WTC11 (cell line): ENCODE measurements at regions not wholly inside any gene's neighbourhood (a gene's known extent, or its start where the extent isn't known, plus 50 kb on each side); places are given as distances from the start of the nearest gene placed in this dataset.

Experiments used
- ATAC-seq: fragments of 200-7000 bp; cut with Tn5 transposase; 2 replicates; pipeline ENCODE4 v1.10.0; 2021; ENCODE audit warnings: mild to moderate bottlenecking, moderate library complexity
- CTCF ChIA-PET: fragments of 300-600 bp; sonication (Branson Sonifier 250); formaldehyde crosslinking; loops from one replicate; lab custom pipeline; 2021; ENCODE audit warnings: antibody characterized with exemption; lab: Charles Lee
- POLR2A ChIA-PET: fragments of 350-600 bp; sonication (Branson Sonifier 250); formaldehyde crosslinking; loops from one replicate; lab custom pipeline; 2021; ENCODE audit warnings: antibody characterized with exemption; lab: Charles Lee
- DNase-seq: peaks from one replicate; pipeline ENCODE4 v3.0.0; 2021; ENCODE audit warnings: low spot score
- H3K27ac Mint-ChIP-seq: 2 replicates; pipeline ENCODE4 v1.8.0; 2021; ENCODE audit warnings: mixed read lengths
- H3K27me3 Mint-ChIP-seq: 2 replicates; pipeline ENCODE4 v1.8.0; 2021; ENCODE audit warnings: low read depth, mild to moderate bottlenecking, moderate library complexity, mixed read lengths
- H3K36me3 Mint-ChIP-seq: 2 replicates; pipeline ENCODE4 v1.8.0; 2021; ENCODE audit warnings: mixed read lengths
- H3K4me1 Mint-ChIP-seq: 2 replicates; pipeline ENCODE4 v1.8.0; 2022; ENCODE audit warnings: mixed read lengths
- H3K4me3 Mint-ChIP-seq: 2 replicates; pipeline ENCODE4 v1.8.0; 2021; ENCODE audit warnings: mild to moderate bottlenecking, moderate library complexity, mixed read lengths
- H3K9me3 Mint-ChIP-seq: 2 replicates; pipeline ENCODE4 v1.8.0; 2021; ENCODE audit warnings: mixed read lengths
- ESRRA ChIP-seq: sonication (generic); formaldehyde crosslinking; IDR thresholded peaks from 2 replicates; pipeline ENCODE4 v1.8.1; 2022; ENCODE audit warnings: mild to moderate bottlenecking, missing genetic modification reagents, borderline replicate concordance
- ETV6 ChIP-seq: sonication (generic); formaldehyde crosslinking; IDR thresholded peaks from 2 replicates; pipeline ENCODE4 v1.8.1; 2022; ENCODE audit warnings: mild to moderate bottlenecking, missing genetic modification reagents
- KAT7 ChIP-seq: sonication (generic); formaldehyde crosslinking; IDR thresholded peaks from 2 replicates; pipeline ENCODE4 v1.8.1; 2023; ENCODE audit warnings: missing genetic modification reagents, mild to moderate bottlenecking, borderline replicate concordance
- MYBL2 ChIP-seq: sonication (generic); formaldehyde crosslinking; IDR thresholded peaks from 2 replicates; pipeline ENCODE4 v1.8.1; 2023; ENCODE audit warnings: mild to moderate bottlenecking, moderate library complexity, missing genetic modification reagents
- NFYB ChIP-seq: sonication (generic); formaldehyde crosslinking; conservative IDR thresholded peaks from 2 replicates; pipeline ENCODE4 v1.8.0; 2022; ENCODE audit warnings: low read depth, missing genetic modification reagents
- RELA ChIP-seq: sonication (generic); formaldehyde crosslinking; IDR thresholded peaks from 2 replicates; pipeline ENCODE4 v1.8.1; 2022; ENCODE audit warnings: missing genetic modification reagents, mild to moderate bottlenecking, borderline replicate concordance
- SMAD3 ChIP-seq: sonication (generic); formaldehyde crosslinking; IDR thresholded peaks from 2 replicates; pipeline ENCODE4 v1.8.0; 2022; ENCODE audit warnings: missing genetic modification reagents, mild to moderate bottlenecking, borderline replicate concordance
- SP1 ChIP-seq: sonication (generic); formaldehyde crosslinking; conservative IDR thresholded peaks from 2 replicates; pipeline ENCODE4 v1.8.1; 2022; ENCODE audit warnings: missing genetic modification reagents
- TEAD1 ChIP-seq: sonication (generic); formaldehyde crosslinking; IDR thresholded peaks from 2 replicates; pipeline ENCODE4 v1.8.0; 2022; ENCODE audit warnings: mild to moderate bottlenecking, missing genetic modification reagents
- ZNF138 ChIP-seq: sonication (generic); formaldehyde crosslinking; conservative IDR thresholded peaks from 2 replicates; pipeline ENCODE4 v1.8.1; 2022; ENCODE audit warnings: mild to moderate bottlenecking, moderate library complexity, missing genetic modification reagents
- ZNF263 ChIP-seq: sonication (generic); formaldehyde crosslinking; IDR thresholded peaks from 2 replicates; pipeline ENCODE4 v1.8.1; 2022; ENCODE audit warnings: low read depth, mild to moderate bottlenecking, moderate library complexity, missing genetic modification reagents
- ZNF317 ChIP-seq: sonication (generic); formaldehyde crosslinking; IDR thresholded peaks from 2 replicates; pipeline ENCODE4 v1.8.1; 2023; ENCODE audit warnings: low read depth, mild to moderate bottlenecking, moderate library complexity, missing genetic modification reagents, borderline replicate concordance
- ZNF423 ChIP-seq: fragments of 250-450 bp; sonication (Bioruptor Pico); IDR thresholded peaks from 2 replicates; pipeline ENCODE4 v2.1.2; 2022; ENCODE audit warnings: mild to moderate bottlenecking, moderate library complexity
- TF ChIP-seq, protein P1 (sequence below): sonication (generic); formaldehyde crosslinking; IDR thresholded peaks from 2 replicates; pipeline ENCODE4 v1.8.1; 2022; ENCODE audit warnings: missing genetic modification reagents, borderline replicate concordance
- TF ChIP-seq, protein P2 (sequence below): sonication (generic); formaldehyde crosslinking; IDR thresholded peaks from 2 replicates; pipeline ENCODE4 v1.8.1; 2023; ENCODE audit warnings: mild to moderate bottlenecking, missing genetic modification reagents
- TF ChIP-seq, protein P3 (sequence below): fragments of 250-450 bp; sonication (Bioruptor Pico); IDR thresholded peaks from 2 replicates; pipeline ENCODE4 v1.9.0; 2021; ENCODE audit warnings: mild to moderate bottlenecking, borderline replicate concordance
- TF ChIP-seq, protein P4 (sequence below): sonication (generic); formaldehyde crosslinking; IDR thresholded peaks from 2 replicates; pipeline ENCODE4 v1.8.0; 2022; ENCODE audit warnings: mild to moderate bottlenecking, missing genetic modification reagents
- TF ChIP-seq, protein P5 (sequence below): sonication (generic); formaldehyde crosslinking; IDR thresholded peaks from 2 replicates; pipeline ENCODE4 v1.8.0; 2023; ENCODE audit warnings: missing genetic modification reagents, mild to moderate bottlenecking, borderline replicate concordance
- TF ChIP-seq, protein P6 (sequence below): sonication (generic); formaldehyde crosslinking; IDR thresholded peaks from 2 replicates; pipeline ENCODE4 v1.8.1; 2022; ENCODE audit warnings: mild to moderate bottlenecking, moderate library complexity, missing genetic modification reagents

DNA sequence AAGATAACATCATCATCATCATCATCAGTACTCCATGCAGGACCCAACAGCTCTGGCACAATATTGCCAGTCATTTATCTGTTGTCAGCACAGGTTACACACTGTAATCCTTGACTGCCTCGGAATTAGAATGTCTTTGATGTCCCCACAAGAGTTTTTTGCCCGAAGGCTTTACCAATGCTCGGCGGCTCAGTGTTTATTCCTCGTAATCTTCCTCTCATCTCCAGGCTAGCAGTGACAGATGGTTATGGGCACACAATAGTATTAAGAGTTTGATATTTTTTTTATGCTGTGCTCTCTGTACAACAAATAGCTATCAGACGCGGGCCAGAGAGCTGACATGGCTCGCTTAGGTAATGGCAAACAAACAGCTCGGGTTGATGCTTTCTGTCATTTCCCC lies 515.2 kb downstream of the ZEB2 start:
- Mint-ChIP-seq H3K9me3 (peaks cover 4% of the 10 kb centered on the region; the same call in 1 of the 2 replicates), H3K4me3 (no peak overlapping the region), H3K27ac (no peak overlapping the region), H3K4me1 (peaks cover 19% of the 10 kb centered on the region), H3K36me3 (0 out of 2 replicates have a peak, but pooled peaks cover 3% of the 10 kb centered on the region), H3K27me3 (no peaks in the 10 kb centered on the region)
- DNase-seq (no peak), ATAC-seq (no peak)
- TF ChIP-seq MYBL2 (CRISPR knock-in tag) (no peak), ZNF138 (CRISPR knock-in tag) (no peak), ETV6 (CRISPR knock-in tag) (no peak), NFYB (no peak), ZNF263 (CRISPR knock-in tag) (no peak), RELA (no peak), ZNF317 (no peak), SP1 (CRISPR knock-in tag) (no peak), SMAD3 (CRISPR knock-in tag) (no peak), ESRRA (CRISPR knock-in tag) (no peak), ZNF423 (CRISPR knock-in tag) (no peak), KAT7 (CRISPR knock-in tag) (no peak), TEAD1 (CRISPR knock-in tag) (no peak)
- TF ChIP-seq, protein P1, sequence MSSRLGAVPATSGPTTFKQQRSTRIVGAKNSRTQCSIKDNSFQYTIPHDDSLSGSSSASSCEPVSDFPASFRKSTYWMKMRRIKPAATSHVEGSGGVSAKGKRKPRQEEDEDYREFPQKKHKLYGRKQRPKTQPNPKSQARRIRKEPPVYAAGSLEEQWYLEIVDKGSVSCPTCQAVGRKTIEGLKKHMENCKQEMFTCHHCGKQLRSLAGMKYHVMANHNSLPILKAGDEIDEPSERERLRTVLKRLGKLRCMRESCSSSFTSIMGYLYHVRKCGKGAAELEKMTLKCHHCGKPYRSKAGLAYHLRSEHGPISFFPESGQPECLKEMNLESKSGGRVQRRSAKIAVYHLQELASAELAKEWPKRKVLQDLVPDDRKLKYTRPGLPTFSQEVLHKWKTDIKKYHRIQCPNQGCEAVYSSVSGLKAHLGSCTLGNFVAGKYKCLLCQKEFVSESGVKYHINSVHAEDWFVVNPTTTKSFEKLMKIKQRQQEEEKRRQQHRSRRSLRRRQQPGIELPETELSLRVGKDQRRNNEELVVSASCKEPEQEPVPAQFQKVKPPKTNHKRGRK (CRISPR knock-in tag) = no peak
- TF ChIP-seq, protein P2, sequence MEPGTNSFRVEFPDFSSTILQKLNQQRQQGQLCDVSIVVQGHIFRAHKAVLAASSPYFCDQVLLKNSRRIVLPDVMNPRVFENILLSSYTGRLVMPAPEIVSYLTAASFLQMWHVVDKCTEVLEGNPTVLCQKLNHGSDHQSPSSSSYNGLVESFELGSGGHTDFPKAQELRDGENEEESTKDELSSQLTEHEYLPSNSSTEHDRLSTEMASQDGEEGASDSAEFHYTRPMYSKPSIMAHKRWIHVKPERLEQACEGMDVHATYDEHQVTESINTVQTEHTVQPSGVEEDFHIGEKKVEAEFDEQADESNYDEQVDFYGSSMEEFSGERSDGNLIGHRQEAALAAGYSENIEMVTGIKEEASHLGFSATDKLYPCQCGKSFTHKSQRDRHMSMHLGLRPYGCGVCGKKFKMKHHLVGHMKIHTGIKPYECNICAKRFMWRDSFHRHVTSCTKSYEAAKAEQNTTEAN = no peak
- TF ChIP-seq, protein P3, sequence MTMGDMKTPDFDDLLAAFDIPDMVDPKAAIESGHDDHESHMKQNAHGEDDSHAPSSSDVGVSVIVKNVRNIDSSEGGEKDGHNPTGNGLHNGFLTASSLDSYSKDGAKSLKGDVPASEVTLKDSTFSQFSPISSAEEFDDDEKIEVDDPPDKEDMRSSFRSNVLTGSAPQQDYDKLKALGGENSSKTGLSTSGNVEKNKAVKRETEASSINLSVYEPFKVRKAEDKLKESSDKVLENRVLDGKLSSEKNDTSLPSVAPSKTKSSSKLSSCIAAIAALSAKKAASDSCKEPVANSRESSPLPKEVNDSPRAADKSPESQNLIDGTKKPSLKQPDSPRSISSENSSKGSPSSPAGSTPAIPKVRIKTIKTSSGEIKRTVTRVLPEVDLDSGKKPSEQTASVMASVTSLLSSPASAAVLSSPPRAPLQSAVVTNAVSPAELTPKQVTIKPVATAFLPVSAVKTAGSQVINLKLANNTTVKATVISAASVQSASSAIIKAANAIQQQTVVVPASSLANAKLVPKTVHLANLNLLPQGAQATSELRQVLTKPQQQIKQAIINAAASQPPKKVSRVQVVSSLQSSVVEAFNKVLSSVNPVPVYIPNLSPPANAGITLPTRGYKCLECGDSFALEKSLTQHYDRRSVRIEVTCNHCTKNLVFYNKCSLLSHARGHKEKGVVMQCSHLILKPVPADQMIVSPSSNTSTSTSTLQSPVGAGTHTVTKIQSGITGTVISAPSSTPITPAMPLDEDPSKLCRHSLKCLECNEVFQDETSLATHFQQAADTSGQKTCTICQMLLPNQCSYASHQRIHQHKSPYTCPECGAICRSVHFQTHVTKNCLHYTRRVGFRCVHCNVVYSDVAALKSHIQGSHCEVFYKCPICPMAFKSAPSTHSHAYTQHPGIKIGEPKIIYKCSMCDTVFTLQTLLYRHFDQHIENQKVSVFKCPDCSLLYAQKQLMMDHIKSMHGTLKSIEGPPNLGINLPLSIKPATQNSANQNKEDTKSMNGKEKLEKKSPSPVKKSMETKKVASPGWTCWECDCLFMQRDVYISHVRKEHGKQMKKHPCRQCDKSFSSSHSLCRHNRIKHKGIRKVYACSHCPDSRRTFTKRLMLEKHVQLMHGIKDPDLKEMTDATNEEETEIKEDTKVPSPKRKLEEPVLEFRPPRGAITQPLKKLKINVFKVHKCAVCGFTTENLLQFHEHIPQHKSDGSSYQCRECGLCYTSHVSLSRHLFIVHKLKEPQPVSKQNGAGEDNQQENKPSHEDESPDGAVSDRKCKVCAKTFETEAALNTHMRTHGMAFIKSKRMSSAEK (CRISPR knock-in tag) = no peak
- TF ChIP-seq, protein P4, sequence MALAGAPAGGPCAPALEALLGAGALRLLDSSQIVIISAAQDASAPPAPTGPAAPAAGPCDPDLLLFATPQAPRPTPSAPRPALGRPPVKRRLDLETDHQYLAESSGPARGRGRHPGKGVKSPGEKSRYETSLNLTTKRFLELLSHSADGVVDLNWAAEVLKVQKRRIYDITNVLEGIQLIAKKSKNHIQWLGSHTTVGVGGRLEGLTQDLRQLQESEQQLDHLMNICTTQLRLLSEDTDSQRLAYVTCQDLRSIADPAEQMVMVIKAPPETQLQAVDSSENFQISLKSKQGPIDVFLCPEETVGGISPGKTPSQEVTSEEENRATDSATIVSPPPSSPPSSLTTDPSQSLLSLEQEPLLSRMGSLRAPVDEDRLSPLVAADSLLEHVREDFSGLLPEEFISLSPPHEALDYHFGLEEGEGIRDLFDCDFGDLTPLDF (CRISPR knock-in tag) = no peak
- TF ChIP-seq, protein P5, sequence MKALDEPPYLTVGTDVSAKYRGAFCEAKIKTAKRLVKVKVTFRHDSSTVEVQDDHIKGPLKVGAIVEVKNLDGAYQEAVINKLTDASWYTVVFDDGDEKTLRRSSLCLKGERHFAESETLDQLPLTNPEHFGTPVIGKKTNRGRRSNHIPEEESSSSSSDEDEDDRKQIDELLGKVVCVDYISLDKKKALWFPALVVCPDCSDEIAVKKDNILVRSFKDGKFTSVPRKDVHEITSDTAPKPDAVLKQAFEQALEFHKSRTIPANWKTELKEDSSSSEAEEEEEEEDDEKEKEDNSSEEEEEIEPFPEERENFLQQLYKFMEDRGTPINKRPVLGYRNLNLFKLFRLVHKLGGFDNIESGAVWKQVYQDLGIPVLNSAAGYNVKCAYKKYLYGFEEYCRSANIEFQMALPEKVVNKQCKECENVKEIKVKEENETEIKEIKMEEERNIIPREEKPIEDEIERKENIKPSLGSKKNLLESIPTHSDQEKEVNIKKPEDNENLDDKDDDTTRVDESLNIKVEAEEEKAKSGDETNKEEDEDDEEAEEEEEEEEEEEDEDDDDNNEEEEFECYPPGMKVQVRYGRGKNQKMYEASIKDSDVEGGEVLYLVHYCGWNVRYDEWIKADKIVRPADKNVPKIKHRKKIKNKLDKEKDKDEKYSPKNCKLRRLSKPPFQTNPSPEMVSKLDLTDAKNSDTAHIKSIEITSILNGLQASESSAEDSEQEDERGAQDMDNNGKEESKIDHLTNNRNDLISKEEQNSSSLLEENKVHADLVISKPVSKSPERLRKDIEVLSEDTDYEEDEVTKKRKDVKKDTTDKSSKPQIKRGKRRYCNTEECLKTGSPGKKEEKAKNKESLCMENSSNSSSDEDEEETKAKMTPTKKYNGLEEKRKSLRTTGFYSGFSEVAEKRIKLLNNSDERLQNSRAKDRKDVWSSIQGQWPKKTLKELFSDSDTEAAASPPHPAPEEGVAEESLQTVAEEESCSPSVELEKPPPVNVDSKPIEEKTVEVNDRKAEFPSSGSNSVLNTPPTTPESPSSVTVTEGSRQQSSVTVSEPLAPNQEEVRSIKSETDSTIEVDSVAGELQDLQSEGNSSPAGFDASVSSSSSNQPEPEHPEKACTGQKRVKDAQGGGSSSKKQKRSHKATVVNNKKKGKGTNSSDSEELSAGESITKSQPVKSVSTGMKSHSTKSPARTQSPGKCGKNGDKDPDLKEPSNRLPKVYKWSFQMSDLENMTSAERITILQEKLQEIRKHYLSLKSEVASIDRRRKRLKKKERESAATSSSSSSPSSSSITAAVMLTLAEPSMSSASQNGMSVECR (CRISPR knock-in tag) = no peak
- TF ChIP-seq, protein P6, sequence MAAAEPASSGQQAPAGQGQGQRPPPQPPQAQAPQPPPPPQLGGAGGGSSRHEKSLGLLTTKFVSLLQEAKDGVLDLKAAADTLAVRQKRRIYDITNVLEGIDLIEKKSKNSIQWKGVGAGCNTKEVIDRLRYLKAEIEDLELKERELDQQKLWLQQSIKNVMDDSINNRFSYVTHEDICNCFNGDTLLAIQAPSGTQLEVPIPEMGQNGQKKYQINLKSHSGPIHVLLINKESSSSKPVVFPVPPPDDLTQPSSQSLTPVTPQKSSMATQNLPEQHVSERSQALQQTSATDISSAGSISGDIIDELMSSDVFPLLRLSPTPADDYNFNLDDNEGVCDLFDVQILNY = no peak
- ChIA-PET POLR2A (no interaction called here), CTCF (no interaction called here)
